ENCODE measurements at regions not wholly inside any gene's neighbourhood (a gene's known extent, or its start where the extent isn't known, plus 50 kb on each side); places are given as distances from the start of the nearest gene placed in this dataset.
"Not testable (repeated sequence)": the region's sequence is repeated elsewhere in the genome, so short reads cannot be mapped to it uniquely, and the experiment has no call there.

DNA sequence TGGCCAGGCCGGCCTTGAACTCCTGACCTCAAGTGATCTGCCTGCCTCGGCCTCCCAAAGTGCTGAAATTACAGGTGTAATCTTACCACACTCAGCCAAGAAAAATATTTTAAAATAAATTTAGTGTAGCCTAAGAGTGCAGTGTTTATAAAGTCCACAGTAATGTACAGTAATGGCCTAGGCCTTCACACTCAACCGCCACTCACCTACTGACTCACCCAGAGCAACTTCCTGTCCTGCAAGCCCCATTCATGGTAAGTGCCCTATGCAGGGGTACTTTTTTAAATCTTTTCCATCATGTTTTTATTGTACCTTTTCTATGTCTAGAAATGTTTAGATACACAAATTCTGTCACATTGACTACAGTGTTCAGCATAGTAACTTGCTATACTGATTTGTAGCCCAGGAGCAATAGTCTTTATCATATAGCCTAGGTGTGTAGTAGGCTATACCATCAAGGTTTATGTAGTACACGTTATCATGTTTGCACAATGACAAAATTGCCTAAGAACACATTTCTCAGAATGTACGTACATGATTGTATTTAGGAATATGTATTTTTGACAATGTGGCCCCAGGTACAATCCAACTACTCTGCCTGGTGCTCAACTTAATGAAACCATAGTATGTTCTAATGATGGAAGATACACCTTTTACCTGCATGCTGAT is 455.2 kb downstream of the PCDH7 start:
- DNase-seq, result no peak

DNA sequence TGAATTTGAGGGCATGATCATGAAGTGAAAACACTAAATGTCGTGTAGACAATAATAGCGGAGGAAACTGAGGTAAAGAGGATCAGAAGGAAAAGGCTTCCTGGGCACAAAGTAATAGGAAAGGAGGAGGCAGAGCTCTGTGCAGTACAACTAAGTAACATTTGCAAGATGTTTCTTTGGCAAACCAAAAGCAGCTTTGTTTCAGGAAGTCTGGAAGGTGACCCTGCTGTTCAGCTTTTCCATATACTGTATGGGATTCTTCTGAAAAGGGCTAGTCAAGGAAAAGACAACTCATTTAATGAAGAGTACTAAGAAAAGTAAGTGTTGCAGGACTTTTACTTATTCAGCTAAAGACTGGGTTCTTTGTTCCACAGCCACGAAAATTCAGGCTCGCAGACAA is 463.1 kb downstream of the PCDH7 start:
- no peak for DNase-seq

DNA sequence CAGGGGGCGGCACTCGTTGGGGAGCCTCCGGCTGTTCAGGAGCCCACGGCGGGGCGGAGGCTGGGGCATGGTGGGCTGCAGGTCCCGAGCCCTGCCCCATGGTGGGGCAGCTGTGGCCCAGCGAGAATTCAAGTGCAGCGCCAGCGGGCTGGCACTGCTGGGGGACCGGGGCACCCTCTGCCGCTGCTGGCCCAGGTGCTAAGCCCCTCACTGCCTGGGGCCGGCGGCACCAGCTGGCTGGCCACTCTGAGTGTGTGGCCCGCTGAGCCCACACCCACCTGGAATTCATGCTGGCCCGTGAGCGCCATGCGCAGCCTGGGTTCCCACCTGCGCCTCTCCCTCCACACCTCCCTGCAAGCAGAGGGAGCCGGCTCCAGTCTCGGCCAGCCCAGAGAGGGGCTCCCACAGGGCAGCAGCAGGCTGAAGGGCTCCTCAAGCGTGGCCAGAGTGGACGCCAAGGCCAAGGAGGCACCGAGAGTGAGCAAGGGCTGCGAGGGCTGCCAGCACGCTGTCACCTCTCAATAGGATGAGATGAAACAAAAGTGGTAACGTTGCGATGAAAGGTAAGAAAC is 464.9 kb downstream of the PCDH7 start:
- DNase-seq, result no peak

DNA sequence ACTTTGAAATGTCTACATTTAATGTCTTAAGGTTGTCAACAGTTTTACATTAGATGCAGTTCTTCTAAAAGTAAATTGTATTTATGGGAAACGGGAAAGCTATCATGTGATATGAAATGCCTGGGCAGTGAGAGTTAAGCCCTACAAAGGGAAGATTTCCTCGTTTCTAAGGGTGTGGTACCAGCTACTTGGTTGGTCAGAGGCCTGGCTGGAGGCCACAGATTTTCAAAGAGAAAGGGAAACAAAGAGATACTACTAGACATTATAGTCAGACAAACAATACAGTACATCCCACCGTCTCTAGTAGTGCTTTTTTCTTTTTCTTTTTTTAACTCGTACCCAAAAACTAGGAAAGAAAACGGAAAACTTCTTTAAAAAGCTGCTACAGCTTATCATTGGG is 467.8 kb downstream of the PCDH7 start:
- no peak for DNase-seq

DNA sequence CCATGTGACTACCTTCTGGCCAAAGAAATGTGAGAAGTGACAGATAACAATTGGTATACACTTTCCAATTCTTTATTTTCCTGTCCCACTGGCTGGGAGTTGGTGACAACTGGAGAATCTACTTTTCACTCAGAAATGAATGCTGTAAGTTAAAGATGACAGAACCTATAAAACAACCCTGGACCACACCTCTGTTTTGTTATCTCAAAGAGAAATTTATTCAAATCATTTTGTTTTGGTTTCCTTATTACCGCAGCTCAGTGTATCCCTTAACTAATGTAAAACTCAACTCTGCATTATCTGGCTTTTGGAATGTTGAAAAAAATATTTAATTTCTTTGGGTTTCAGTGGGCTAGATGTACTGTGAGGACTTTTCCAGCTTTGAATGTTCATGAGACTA is 469.8 kb downstream of the PCDH7 start:
- DNase-seq, result no peak

DNA sequence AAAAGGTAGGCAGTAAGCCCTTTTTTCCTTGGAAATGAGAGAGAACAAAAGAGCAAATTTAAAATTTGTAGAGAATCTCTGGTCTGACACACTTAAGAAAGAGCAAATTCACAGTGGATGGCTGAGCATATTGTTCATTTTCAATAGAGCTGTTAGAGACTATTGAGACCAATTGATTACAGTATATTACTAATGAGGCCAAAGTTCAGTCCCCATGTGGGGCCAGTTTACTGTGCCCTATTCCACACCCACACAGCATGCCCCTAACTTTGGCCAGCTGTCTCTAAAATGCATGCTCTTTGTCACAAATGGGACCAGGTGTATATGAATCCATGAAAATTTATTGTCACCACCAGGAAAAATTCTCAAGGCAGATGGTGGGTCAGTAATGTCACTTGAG is 470.5 kb downstream of the PCDH7 start:
- no peak for DNase-seq

DNA sequence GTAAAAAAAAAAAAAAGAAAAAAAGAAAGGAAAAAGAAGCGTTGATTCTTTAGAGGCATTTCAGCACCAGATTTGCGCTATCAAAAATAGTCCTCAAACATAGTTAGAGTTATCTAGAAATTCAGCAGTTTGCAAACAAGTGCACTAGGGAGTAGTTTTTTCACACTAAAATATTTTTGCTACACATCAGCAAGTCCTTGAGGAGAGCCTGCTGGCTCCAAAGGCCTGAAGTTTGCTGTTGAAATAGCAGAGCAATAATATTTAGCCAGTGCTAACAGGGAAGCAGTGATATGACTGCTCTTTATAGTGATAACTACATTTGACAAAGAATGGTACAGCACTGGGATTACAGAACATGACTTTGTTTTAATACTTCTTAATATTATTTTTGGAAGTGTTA is 472.2 kb downstream of the PCDH7 start:
- no peak for DNase-seq

DNA sequence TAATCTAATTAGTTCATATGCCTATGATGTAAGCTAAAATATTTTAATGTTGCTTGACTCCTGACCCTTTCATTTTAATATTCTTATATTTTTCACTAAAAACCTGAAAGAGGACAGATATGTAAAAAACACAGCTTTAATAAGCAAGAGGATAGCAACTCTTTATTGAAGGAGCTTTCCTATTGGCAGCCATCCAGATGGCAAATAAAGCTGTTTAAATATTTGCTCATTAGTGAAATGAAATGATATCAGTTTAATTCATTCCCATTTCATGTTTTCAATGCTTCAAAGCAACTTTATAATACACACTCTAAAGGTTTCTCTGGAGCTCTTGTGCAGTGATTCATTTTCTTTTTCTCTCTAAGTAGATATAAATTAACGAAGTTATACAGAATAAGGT is 473.4 kb downstream of the PCDH7 start:
- no peak for DNase-seq

DNA sequence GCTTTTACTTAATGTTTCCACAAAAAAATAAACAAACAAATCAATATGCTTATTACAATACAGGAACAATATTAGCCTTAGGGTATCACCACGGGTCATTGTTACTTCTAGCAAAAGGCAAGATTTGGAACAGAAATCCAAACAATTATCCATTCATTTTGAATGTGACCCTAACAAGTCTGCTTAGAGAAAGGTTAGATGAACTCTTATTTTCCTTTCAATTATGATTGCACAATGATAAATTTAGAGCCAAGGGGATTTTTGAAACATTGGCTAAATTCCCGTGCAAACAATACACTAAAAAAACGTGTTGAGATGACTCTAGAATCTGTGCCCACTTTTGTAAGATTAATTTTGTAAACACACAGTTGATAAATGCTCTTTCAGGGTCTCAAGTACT is 474.7 kb downstream of the PCDH7 start:
- DNase-seq, result no peak

DNA sequence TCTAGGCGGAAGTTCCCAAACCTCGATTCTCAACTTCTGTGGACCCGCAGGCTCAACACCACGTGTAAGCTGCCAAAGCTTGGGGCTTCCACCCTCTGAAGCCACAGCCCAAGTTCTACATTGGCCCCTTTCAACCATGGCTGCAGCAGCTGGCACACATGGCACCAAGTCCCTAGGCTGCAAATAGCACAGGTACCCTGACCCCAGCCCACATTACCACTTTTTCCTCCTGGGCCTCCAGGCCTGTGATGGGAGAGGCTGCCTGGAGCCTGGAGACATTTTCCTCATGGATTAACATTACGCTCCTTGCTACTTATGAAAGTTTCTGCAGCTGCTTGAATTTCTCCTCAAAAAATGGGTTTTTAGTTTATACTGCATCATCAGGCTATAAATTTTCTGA is 479.5 kb downstream of the PCDH7 start:
- DNase-seq, result no peak

DNA sequence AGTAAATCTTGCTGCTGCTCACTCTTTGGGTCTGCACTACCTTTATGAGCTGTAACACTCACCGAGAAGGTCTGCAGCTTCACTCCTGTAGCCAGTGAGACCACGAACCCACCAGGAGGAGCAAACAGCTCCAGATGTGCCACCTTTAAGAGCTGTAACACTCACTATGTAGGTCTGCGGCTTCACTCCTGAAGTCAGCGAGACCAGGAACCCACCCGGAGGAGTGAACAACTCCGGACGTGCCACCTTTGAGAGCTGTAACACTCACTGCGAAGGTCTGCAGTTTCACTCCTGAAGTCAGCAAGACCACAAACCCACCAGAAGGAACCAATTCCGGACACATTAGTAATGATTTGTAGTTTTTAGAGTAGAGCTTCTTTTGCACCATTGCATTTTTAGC is 481.9 kb downstream of the PCDH7 start:
- DNase-seq, result not testable (repeated sequence)

DNA sequence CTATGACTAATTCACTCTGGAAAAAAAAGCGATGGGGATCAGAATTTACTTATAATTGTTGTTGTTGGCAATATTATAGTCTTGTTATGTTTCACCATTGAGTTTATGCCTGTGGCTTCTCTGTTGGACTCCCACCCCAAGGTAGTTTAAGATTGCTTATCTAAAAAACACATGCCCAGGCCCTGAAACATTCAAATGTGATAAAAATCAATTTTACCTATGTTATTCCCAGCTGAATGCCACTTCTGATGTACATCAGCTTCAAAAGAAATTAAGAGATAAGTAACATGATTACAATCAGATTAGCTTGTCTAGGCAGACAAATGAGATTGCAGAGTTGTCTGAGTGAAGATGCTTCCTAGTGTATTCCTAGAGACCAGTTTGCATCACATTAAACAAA is 484.7 kb downstream of the PCDH7 start:
- DNase-seq, result no peak

DNA sequence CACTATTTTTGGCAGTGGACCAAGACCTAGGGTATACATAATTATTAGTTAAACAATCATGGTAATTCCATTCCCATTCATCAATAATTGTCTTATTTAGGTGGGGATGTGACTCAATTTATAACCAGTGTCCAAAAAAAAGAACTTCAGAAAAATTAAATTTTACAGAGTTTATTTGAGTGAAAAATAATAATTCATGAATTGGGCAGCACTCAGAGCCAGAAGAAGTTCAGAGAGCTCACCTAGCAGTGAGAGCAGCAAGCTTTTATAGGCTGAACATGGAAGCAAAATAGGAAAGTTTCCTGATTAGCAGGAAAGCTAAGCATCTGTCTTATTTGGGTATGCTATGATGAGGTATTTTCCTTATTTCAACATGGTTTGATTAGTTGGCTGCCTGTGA is 500.8 kb downstream of the PCDH7 start:
- DNase-seq, result no peak

DNA sequence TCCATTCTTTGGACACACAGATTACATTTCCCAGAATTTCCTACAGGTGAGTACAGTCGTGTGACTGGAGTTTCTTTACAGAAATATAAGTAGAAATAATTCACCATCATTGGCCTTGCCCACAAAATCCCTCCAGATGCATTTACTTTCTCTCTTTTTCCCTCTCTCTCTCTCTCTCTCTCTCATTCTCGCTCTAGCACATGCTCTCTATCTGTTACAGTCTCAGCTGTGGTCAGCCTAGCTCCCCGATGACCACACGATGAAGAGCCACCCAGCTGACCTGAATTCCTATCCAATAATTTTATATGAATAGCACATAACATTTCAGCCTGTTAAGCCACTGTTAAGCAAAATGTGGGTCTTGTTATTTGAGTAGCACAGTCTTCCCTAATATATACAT is 507.9 kb downstream of the PCDH7 start:
- no peak for DNase-seq

DNA sequence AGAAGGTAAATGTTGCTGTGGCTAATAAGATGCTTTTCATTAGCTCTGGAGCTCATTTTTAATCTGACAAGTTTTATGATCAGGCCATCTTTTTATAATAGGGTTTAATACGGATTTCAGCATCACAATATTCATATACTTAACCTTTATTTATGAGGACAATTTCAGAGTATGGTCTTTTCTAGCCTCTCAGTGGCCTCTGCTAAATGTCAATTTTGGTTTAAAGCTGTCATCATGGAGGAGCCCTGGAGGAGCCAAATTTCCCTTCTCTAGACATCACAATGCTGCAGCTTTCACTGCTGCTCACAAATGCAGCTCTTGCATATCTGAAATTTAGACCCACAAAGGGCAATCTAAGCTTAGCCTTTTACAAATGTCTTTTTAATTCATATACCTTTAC is 510.4 kb downstream of the PCDH7 start:
- DNase-seq, result no peak

DNA sequence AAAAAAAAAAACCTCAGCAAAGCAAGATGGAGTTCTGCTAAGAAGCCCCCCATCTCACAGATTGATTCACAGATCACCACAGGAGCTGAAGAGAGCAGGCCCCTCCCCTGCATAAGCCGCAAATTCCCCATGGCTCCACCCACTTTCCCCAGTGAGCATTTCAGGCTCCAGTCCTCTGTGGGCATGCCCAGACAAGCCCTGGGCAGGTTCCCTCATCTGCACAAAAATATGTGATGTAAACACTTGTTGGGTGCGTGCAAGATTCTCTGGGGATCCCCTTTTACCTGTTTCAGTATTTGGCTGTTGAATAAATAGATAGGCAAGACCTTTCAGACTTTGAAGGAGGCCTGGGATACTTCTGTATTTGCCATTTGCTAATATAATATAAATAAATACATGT is 514.3 kb downstream of the PCDH7 start:
- DNase-seq, result no peak

DNA sequence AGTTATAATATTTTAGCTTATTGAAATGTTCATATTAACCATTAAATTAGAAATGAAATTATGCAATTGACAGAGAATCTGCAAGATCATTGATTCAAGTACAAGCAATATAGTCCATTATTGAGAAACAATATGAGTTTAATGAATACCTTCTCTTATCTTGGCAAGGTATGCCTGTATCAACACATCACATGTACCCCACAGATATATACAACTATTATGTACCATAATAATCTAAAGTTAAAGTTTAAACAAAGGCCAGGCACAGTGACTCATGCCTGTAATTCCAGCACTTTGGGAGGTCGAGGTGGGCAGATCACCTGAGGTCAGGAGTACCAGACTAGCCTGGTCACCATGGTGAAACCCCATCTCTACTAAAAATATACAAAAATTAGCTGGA is 514.7 kb downstream of the PCDH7 start:
- DNase-seq, result no peak

DNA sequence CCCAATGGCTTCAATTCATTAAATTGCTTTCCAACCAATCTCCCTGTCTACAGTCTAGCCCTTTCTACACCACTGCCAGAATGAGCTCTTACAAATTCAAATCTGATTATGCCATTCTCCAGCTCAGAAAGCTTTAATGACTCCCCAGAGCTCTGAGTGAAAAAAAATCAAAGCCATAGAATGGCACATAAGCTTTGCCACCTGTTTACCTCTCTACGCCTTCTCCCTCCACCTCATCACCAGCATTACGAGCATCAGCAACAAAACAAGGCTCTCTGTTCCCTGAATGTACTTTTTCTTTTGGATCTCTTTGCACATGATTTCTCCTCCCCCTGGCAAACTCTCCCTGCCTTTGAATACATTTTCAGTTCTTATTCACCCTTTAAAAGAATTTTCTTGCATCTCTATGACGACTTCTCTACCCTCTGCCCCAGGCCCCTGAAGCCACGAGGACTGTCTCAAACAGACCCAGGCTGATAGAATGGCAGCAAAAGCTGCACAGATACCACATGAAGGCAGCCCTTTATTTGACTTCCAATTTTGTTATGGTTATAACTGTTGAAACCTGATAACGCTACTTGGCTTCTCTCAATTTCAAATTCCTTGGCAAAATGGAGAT is 516.0 kb downstream of the PCDH7 start:
- peak in 6 of 58 donors; percentile 0 to 11 (median 2) for DNase-seq

DNA sequence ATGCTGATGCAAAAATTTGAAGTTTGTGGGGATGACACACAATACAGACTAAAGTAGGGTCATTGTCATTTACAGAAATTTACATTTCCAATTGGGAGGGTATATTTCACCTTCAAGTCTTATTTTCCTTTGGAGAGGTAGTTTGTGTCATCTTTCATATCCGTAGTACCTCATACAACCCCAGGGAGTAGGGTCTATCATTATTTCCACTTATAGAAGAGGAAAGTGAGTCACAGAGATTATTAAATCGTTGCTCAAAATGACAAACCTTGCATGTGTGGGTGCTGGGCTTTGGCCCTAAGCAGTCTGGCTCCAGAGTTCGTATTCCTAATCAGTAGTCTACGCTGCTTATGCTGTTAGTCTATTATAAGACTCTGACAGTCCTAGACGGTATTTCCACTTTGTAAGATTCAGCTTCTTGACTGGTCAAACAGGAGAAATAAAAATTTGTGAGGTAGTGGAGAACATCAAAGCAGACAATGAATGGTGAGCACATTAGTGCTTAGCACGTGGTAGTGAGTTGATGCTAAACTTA is 516.5 kb downstream of the PCDH7 start:
- DNase-seq, result no peak

DNA sequence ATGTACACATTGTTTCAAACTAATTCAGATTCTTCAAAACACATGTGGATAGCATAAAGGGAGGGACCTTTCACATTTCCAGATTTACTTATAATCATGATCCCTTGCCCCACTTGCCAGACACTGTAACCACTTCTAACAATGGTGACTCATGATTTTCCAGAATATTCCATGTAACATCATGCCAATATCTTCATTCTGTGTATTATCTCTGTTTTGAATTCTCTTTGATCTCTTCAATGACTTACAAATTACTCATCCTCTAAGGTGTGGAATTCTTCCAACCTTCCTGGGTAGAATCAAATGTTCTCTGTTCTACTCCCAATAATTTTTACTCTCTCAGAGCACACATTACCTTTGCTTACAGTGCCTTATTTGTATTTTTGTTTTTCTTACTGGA is 517.1 kb downstream of the PCDH7 start:
- DNase-seq, result no peak

DNA sequence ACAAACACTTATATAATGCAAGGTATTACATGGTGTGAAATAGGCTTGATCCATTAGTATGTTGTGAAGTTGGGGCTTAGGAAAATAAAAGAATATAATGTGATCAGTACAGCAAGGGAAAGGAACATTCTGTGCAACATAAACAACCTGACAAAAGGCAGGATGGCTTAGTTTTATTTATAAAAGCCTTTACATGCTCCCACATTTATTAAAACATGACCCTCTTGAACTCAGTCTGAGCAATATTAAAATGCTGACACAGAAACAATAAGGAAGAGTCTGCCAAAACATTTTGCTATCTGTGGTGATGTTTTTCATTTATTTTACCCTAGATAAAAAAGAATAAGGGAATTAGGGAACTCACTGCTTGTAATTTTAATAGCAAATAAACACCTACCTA is 519.7 kb downstream of the PCDH7 start:
- DNase-seq, result no peak

DNA sequence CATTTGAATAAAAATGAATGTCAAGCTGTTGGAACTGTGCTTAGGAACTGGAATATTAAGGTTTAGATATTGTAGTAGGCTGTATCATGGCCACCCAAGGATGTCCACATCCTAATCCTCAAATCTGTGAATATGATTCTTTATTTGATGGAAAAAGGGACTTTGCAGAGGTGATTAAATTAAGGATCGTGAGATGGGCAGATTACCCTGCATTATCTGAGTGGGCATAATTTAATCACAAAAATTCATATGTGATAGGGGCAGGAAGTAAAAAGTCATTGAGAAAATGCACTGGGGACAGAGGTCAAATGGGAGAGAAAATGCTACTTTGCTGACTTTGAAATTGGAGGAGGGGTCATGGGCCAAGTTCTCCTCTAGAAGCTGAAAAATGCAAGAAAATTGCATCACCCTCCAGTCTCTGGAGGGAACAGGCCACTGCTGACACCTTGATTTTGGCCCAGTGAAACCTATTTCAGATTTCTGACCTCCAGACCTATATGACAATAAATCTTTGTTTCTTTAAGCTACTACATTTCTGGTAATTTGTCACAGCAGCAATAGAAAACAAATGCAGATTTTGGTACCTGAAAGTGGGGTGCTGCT is 521.4 kb downstream of the PCDH7 start:
- no peak for DNase-seq

DNA sequence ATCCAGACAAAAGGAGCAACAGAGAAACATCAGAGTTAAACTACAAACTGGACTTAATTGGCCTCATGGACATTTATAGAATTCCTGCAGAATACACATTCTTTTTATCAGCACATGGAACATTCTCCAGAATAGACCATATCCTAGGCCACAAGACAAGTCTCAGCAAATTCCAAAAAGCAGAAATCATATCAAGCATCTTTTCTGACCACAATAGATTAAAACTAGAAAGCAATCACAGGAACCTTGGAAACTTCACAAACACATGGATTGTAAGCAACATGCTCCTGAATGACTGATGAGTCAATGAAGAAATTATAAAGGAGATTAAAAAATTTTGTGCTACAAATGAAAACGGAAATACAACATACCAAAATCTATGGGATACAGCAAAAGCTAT is 526.7 kb downstream of the PCDH7 start:
- DNase-seq, result no peak
